DMS53 treated with DMSO at 0.1 percent for 48 hours (cell line): ENCODE measurements at regions not wholly inside any gene's neighbourhood (a gene's known extent, or its start where the extent isn't known, plus 50 kb on each side); places are given as distances from the start of the nearest gene placed in this dataset.
"Not testable (repeated sequence)": the region's sequence is repeated elsewhere in the genome, so short reads cannot be mapped to it uniquely, and the experiment has no call there.

Experiments used
- DNase-seq: peaks from one replicate; lab custom pipeline; 2025; ENCODE audit not compliant: unreplicated experiment; lab: John Stamatoyannopoulos, UW

DNA sequence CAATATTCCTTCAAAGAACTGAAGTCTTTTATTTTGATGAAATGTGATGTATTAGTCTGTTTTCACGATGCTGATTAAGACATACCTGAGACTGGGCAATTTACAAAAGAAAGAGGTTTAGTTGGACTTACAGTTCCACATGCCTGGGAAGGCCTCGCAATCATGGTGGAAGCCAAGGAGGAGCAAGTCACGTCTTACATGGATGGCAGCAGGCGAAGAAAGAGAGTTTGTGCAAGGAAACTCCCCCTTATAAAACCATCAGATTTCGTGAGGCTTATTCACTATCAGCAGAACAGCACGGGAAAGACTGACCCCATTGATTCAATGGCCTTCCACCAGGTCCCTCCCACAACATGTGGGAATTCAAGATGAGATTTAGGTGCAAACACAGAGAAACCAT lies 750.3 kb upstream of the KCND2 start:
- no peak for DNase-seq

DNA sequence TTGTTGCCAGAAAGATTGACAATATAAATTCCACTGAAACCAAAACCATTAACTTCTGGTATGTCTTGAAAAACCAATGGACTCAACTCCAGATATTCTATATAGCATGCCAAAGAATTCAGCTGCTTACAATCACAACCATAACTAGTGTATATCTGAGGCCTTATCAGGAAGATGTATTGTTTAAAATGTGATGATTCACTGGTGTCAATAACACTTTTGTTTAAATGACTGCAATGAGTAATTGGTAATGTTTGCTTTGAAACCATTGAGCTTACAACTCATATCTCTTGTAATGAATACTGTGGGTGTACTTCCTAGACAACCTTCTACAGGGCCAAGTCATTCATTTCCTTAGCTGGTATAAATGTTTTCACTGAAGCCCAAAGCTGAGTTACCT lies 727.9 kb upstream of the KCND2 start:
- peak; percentile 98 for DNase-seq

DNA sequence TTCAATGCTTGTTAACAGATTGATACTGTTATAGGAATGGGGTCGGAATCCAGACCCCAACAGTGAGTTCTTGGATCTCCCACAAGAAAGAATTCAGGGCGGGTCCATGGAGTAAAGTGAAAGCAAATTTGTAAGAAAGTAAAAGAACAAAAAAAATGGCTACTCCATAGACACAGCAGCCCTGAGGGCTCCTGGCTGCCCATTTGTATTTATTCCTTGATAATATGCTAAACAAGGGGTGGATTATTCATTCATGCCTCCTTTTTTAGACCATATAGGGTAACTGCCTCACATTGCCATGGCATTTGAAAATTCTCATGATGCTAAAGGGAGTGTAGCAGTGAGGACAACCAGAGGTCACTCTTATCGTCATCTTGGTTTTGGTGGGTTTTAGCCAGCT lies 717.2 kb upstream of the KCND2 start:
- no peak for DNase-seq

DNA sequence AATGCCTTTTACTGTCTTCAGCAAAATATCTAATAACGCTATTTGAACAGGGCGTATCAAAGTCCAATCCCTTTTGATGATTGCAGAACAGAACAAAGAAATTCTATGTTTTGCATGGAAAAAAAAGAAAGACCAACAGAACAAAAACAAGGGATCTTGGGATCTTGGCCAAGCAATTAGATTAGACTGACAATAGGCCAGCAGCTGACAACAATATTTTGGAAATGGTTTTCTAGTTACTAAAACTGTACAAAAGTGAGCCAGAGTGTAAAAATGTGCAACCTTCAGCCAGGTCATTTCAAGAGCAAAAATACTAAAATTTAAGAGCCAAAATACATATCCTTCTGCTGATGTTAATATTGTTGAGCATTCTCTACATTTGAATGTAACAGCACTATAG lies 716.5 kb upstream of the KCND2 start:
- no peak for DNase-seq

GRCh38 chr7:119561751-119562150 lies 711.2 kb upstream of the KCND2 start:
- no peak for DNase-seq

- DNase-seq, result no peak
Measured at GRCh38 chr7:119562839-119563238, 710.1 kb upstream of the KCND2 start.

DNA sequence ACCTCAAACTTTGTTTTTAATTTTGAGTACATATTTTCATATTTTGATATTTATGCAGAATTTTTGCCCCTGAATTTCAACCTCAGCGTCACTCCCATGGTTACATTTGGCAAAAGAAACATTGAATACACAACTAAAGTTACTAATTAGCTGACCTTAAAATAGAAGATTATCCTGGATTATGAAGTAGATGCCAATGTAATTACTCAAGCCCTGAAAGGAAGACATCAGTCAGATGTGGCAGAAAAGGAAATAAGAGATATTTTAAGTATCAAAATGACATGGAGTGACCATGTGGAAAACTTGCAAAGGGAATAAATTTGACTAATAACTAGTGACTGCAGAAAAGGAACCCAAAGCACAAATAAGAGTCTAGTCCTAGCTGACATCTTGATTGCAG lies 701.3 kb upstream of the KCND2 start:
- DNase-seq, result no peak

- no peak for DNase-seq
Measured at GRCh38 chr7:119572132-119572531, 700.8 kb upstream of the KCND2 start.

- DNase-seq, result no peak
Measured at GRCh38 chr7:119572541-119572940, 700.4 kb upstream of the KCND2 start.

DNA sequence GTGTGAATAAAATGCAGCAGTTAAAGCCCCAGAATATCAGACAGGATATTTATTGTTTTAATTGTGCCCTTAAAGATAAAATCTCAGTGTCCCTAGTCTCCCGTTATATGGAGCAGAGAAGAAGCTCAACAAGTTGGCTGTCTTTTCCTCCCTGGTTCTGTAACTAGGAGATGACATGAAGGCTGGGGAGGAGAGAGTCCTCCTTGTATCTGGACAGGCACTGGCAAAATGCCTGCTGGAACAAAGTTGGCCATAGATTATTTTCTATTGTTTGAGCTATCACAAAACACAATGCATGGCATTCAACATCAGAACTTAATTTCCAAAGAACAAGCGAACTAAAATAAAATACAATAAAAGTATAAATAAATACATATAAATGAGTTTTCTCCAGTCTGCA lies 694.9 kb upstream of the KCND2 start:
- no peak for DNase-seq

- no peak for DNase-seq
Measured at GRCh38 chr7:119594956-119595355, 678.0 kb upstream of the KCND2 start.

DNA sequence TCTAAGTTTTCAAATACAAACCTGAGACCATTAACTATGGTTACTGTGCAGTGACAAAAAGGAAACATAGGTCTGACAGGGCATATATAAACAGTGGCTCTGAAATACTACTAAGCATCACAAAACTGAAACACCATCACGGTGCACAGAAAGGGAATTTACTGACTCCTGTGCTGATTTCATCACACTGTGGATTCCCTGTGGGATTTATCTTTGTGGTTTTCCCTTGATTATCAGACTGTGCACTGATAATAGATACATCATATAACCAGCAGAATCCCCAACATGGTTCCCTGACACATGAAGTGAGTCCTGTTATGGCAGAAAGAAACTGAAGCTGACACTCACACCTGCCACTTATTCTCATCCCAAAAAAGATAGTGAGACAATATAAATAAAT lies 676.3 kb upstream of the KCND2 start:
- no peak for DNase-seq

DNA sequence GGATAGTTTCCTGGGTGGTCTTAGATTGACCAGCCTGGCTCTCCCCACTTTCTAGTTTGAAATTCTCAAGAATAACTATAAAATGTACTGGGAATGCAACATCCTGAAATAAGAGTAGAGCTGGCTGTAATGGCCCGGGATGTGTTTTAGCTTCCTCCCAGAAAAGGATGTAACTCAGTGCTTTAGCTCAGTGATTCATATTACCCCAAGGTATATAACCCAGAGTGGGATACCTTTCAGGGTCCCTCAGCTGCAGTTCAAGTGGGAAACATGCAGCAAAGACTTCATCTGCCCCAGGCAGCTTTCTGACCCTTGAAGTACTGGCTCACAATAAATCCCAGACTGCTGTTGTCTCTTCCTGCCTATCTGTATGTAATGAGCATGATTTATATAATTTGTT lies 666.7 kb upstream of the KCND2 start:
- no peak for DNase-seq

- DNase-seq, result no peak
Measured at GRCh38 chr7:119620769-119621168, 652.2 kb upstream of the KCND2 start.

DNA sequence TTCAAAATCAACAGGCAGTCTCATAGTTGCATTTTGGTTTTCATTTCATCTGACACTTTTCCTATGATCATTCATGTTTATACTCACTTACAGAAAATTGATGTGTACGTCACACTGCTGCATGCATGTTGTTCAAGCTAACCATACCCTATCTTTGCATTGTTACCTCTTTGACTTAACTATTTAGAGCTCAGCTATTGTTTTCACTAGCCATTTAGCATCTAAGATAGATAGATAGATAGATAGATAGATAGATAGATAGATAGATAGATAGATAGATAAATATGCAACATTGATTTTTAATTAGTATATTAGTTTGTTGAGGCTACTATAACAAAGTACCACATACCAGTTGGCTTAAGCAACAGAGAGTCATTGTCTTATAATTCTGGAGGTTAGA lies 649.5 kb upstream of the KCND2 start:
- DNase-seq, result no peak

- no peak for DNase-seq
Measured at GRCh38 chr7:119630406-119630969, 642.5 kb upstream of the KCND2 start.

GRCh38 chr7:119633812-119634211 lies 639.2 kb upstream of the KCND2 start:
- not testable (repeated sequence) for DNase-seq

GRCh38 chr7:119640326-119640725 lies 632.6 kb upstream of the KCND2 start:
- DNase-seq, result no peak

DNA sequence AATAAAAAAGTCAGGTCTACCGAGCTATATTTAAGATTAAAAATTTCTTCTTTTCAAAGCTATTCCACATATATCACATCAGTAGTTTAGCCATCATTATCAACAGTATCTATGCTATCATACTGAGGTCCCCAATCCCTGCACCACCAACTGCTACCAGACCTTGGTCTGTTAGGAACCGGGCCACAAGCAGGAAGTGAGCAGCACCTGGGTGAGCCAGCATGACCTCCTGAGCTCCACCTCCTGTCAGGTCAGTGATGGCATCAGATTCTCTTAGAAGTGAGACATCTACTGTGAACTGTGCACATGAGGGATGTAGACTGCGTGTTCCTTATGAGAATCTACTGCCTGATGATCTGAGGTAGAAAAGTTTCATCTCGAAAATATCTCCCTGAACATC lies 632.1 kb upstream of the KCND2 start:
- DNase-seq, result no peak

GRCh38 chr7:119643558-119643957 lies 629.4 kb upstream of the KCND2 start:
- DNase-seq, result no peak

DNA sequence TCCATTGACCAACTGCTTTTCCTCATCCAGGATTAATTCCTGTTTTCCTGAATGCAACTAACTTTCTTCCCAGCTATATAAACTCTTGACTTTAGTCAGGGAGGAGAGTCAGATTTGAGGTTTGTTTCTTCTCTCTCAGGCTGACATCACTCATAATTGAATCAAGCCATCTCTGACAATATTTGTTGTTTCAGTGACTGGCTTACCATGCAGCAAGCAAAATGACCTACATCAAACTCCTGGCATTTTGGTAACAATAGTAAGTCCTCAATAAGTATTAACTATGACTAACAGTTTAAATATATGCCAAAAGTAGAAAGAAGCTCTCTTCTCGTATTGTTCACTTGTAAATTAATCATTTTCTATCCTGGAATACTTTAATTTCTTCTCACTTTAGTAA lies 625.7 kb upstream of the KCND2 start:
- DNase-seq, result no peak

DNA sequence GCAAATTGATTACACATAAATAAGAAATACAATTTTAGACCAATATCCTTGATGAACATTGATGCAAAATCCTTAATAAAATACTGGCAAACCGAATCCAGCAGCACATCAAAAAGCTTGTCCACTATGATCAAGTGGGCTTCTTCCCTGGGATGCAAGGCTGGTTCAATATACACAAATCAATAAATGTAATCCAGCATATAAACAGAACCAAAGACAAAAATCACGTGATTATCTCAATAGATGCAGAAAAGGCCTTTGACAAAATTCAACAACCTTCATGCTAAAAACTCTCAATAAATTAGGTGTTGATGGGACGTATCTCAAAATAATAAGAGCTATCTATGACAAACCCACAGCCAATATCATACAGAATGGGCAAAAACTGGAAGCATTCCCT lies 624.2 kb upstream of the KCND2 start:
- DNase-seq, result not testable (repeated sequence)

- DNase-seq, result no peak
Measured at GRCh38 chr7:119660080-119660479, 612.9 kb upstream of the KCND2 start.

GRCh38 chr7:119664601-119665000 lies 608.4 kb upstream of the KCND2 start:
- DNase-seq, result no peak
